B cell (primary cell): ENCODE measurements at regions not wholly inside any gene's neighbourhood (a gene's known extent, or its start where the extent isn't known, plus 50 kb on each side); places are given as distances from the start of the nearest gene placed in this dataset.

Experiments used
- ATAC-seq: fragments of 200-7000 bp; cut with Tn5 transposase; one replicate; pipeline ENCODE4 v1.10.0; 2021; ENCODE audit warnings: low read depth, mild to moderate bottlenecking, moderate number of reproducible peaks, moderate library complexity
- CTCF ChIA-PET: fragments of 350-600 bp; sonication (Branson Sonifier 250); formaldehyde crosslinking; loops from one replicate; lab custom pipeline; 2021; ENCODE audit warnings: antibody characterized with exemption, inconsistent platforms; lab: Charles Lee
- POLR2A ChIA-PET: fragments of 350-600 bp; sonication (Branson Sonifier 250); formaldehyde crosslinking; loops from one replicate; lab custom pipeline; 2021; ENCODE audit warnings: antibody characterized with exemption; lab: Charles Lee
- DNase-seq: peaks from one replicate; pipeline ENCODE4 v3.0.0; 2013
- H2AFZ ChIP-seq: 2 replicates; pipeline ENCODE4 v1.6.1; 2012; ENCODE audit warnings: mild to moderate bottlenecking, low read depth, low read length; ENCODE audit not compliant: insufficient read depth, poor library complexity, severe bottlenecking
- H3K27ac ChIP-seq, 2 donors: 1 replicate in 1 of 2; 2 replicates in 1 of 2; pipeline ENCODE4 v1.5.1; 2012 to 2013; ENCODE audit warnings: low read length in 2 of 2, mild to moderate bottlenecking in 2 of 2, moderate library complexity in 1 of 2
- H3K27me3 ChIP-seq, 4 experiments: fragments of 200-600 bp in 1 of 4; sonication (generic) in 1 of 4; replicated peaks in 1 of 4; 1 replicate in 2 of 4; 2 replicates in 2 of 4; pipeline versions ENCODE4 v1.6.1 to v1.7.0; 2013 to 2016; ENCODE audit warnings: low read length in 3 of 4, mild to moderate bottlenecking in 2 of 4, mixed read lengths in 1 of 4, moderate library complexity in 1 of 4; ENCODE audit not compliant: insufficient read depth in 4 of 4, control insufficient read depth in 3 of 4; ENCODE audit errors: control extremely low read depth in 1 of 4
- H3K36me3 ChIP-seq, 2 experiments: replicated peaks in 1 of 2; 1 replicate in 1 of 2; 2 replicates in 1 of 2; pipeline versions ENCODE4 v1.6.1 to v1.7.1; 2013; ENCODE audit warnings: low read length in 1 of 2; ENCODE audit not compliant: insufficient read depth in 2 of 2, control insufficient read depth in 1 of 2; ENCODE audit errors: control extremely low read depth in 1 of 2, extremely low read depth in 1 of 2
- H3K4me1 ChIP-seq, 2 donors: fragments of 200-600 bp in 1 of 2; sonication (generic) in 1 of 2; 1 replicate in 1 of 2; 2 replicates in 1 of 2; pipeline versions ENCODE4 v1.5.1 to v1.6.1; 2013 to 2017; ENCODE audit warnings: low read length in 2 of 2; ENCODE audit not compliant: control insufficient read depth in 2 of 2, insufficient read depth in 2 of 2
- H3K4me2 ChIP-seq: replicated peaks from 2 replicates; pipeline ENCODE3; 2012; ENCODE audit warnings: mild to moderate bottlenecking, low read depth, low read length; ENCODE audit not compliant: poor library complexity, severe bottlenecking
- H3K4me3 ChIP-seq, 5 experiments: fragments of 200-600 bp in 1 of 5; sonication (generic) in 1 of 5; 1 replicate in 3 of 5; 2 replicates in 2 of 5; pipeline versions ENCODE4 v1.5.1 to v1.7.0; 2011 to 2016; ENCODE audit warnings: low read length in 4 of 5, mild to moderate bottlenecking in 4 of 5, low read depth in 2 of 5, control low read depth in 1 of 5, moderate library complexity in 1 of 5; ENCODE audit not compliant: insufficient read depth in 1 of 5; ENCODE audit errors: control extremely low read depth in 1 of 5, extremely low read depth in 1 of 5
- H3K79me2 ChIP-seq: fragments of 200-600 bp; sonication (generic); one replicate; pipeline ENCODE4 v1.6.0; 2016; ENCODE audit warnings: low read length; ENCODE audit not compliant: control insufficient read depth, insufficient read depth
- H3K9ac ChIP-seq: fragments of 200-600 bp; sonication (generic); 2 replicates; pipeline ENCODE4 v1.6.1; 2017; ENCODE audit warnings: mild to moderate bottlenecking, low read length, moderate library complexity
- H3K9me3 ChIP-seq, 3 donors: one replicate each; pipeline versions ENCODE4 v1.6.1 to v1.7.1; 2013; ENCODE audit warnings: low read length in 2 of 3; ENCODE audit not compliant: control insufficient read depth in 2 of 3, insufficient read depth in 1 of 3; ENCODE audit errors: control extremely low read depth in 1 of 3
- H4K20me1 ChIP-seq: 2 replicates; pipeline ENCODE4 v1.6.0; 2012; ENCODE audit warnings: mild to moderate bottlenecking, low read length; ENCODE audit not compliant: insufficient read depth, control insufficient read depth, poor library complexity, severe bottlenecking
- H3K27ac Mint-ChIP-seq: one replicate; pipeline ENCODE4 v1.8.0; 2021; ENCODE audit warnings: mixed read lengths
- H3K27me3 Mint-ChIP-seq: one replicate; pipeline ENCODE4 v1.8.0; 2021; ENCODE audit warnings: mixed read lengths
- H3K4me1 Mint-ChIP-seq: one replicate; pipeline ENCODE4 v1.8.0; 2021; ENCODE audit warnings: mixed read lengths
- H3K4me3 Mint-ChIP-seq: one replicate; pipeline ENCODE4 v1.8.0; 2021; ENCODE audit warnings: mixed read lengths
- H3K9me3 Mint-ChIP-seq: one replicate; pipeline ENCODE4 v1.8.0; 2022; ENCODE audit warnings: mixed read lengths; ENCODE audit not compliant: insufficient read depth
- CTCF ChIP-seq: fragments of 200-600 bp; IDR thresholded peaks from one replicate; pipeline ENCODE4 v1.8.0; 2022; ENCODE audit warnings: antibody characterized with exemption, mild to moderate bottlenecking
- EZH2 ChIP-seq: IDR thresholded peaks from 2 replicates; pipeline ENCODE4 v1.6.1; 2012; ENCODE audit warnings: borderline replicate concordance, low read depth, mild to moderate bottlenecking, moderate library complexity, low read length; ENCODE audit not compliant: insufficient read depth, poor library complexity, severe bottlenecking
- WGBS: methylation state at CpG from one replicate; pipeline ENCODE4 v1.1.5; 2013; ENCODE audit warnings: missing lambda C conversion rate; ENCODE audit not compliant: insufficient coverage; 5-methylcytosine and 5-hydroxymethylcytosine counted together
- intact Hi-C: fragments of 100-400 bp; cut with micrococcal nuclease; formaldehyde crosslinking; loops from one replicate; pipeline ENCODE4 v1.10.0; 2022

- Histone ChIP-seq H3K4me2 (no peak overlapping the region), H3K27me3 (no peaks in the 10 kb centered on the region), H3K36me3 (no peaks in the 10 kb centered on the region), H3K9me3 (no peaks in the 10 kb centered on the region), H3K9ac (no peak overlapping the region), H3K79me2 (no peaks in the 10 kb centered on the region), H2AFZ (no peak overlapping the region), H3K27ac (no peak overlapping the region), H4K20me1 (no peaks in the 10 kb centered on the region), H3K4me3 (no peak overlapping the region), H3K4me1 (no peaks in the 10 kb centered on the region)
- Mint-ChIP-seq H3K9me3 (peaks cover 5% of the 10 kb centered on the region), H3K27ac (no peak overlapping the region), H3K4me1 (no peaks in the 10 kb centered on the region), H3K27me3 (no peaks in the 10 kb centered on the region), H3K4me3 (no peak overlapping the region)
- ATAC-seq (no peak), DNase-seq (no peak)
- CTCF ChIA-PET, result no interaction called here
- TF ChIP-seq EZH2 (no peak), CTCF (no peak)
- intact Hi-C loops, result no loop called here
- WGBS, result no CpG with 5 or more reads among the region's 3 CpGs
- POLR2A ChIA-PET, result no interaction called here
Measured at GRCh38 chr18:40407909-40408308, 1547.1 kb upstream of the PIK3C3 start.

GRCh38 chr18:40404284-40404683, 1550.8 kb upstream of the PIK3C3 start:
- Histone ChIP-seq H3K4me1 (no peaks in the 10 kb centered on the region), H3K27me3 (no peaks in the 10 kb centered on the region), H2AFZ (no peak overlapping the region), H3K4me3 (no peak overlapping the region), H3K27ac (no peak overlapping the region), H3K9ac (no peak overlapping the region), H3K79me2 (no peaks in the 10 kb centered on the region), H3K4me2 (no peak overlapping the region), H4K20me1 (no peaks in the 10 kb centered on the region), H3K36me3 (no peaks in the 10 kb centered on the region), H3K9me3 (no peaks in the 10 kb centered on the region)
- intact Hi-C loops, result no loop called here
- WGBS, result no CpG with 5 or more reads among the region's 1 CpG
- no peak for TF ChIP-seq CTCF
- TF ChIP-seq EZH2, result no peak
- POLR2A ChIA-PET, result no interaction called here
- Mint-ChIP-seq H3K27me3 (no peaks in the 10 kb centered on the region), H3K27ac (no peak overlapping the region), H3K4me1 (no peaks in the 10 kb centered on the region), H3K4me3 (no peak overlapping the region), H3K9me3 (peaks cover 4% of the 10 kb centered on the region)
- CTCF ChIA-PET, result no interaction called here
- ATAC-seq, result no peak
- DNase-seq, result no peak
